KMS-11 (cell line): ENCODE measurements at regions not wholly inside any gene's neighbourhood (a gene's known extent, or its start where the extent isn't known, plus 50 kb on each side); places are given as distances from the start of the nearest gene placed in this dataset.

ENCODE experiments used
- H2AFZ ChIP-seq: fragments of 200-600 bp; sonication (generic); 2 replicates; pipeline ENCODE4 v1.6.1; 2016; ENCODE audit warnings: antibody characterized with exemption, mixed run types, low read depth
- H3K27ac ChIP-seq: fragments of 200-600 bp; sonication (generic); 2 replicates; pipeline ENCODE4 v1.6.1; 2016; ENCODE audit warnings: mild to moderate bottlenecking, mixed run types
- H3K27me3 ChIP-seq: fragments of 200-600 bp; sonication (generic); 2 replicates; pipeline ENCODE4 v1.6.1; 2017; ENCODE audit warnings: mild to moderate bottlenecking, low read depth, mixed run types, moderate library complexity; ENCODE audit not compliant: insufficient read depth
- H3K36me3 ChIP-seq: fragments of 200-600 bp; sonication (generic); 2 replicates; pipeline ENCODE4 v1.6.1; 2017; ENCODE audit warnings: mild to moderate bottlenecking, mixed run types; ENCODE audit not compliant: insufficient read depth
- H3K4me1 ChIP-seq: fragments of 200-600 bp; sonication (generic); 2 replicates; pipeline ENCODE4 v1.6.1; 2016; ENCODE audit warnings: mild to moderate bottlenecking, low read depth, mixed run types; ENCODE audit not compliant: poor library complexity, severe bottlenecking
- H3K4me2 ChIP-seq: fragments of 200-600 bp; sonication (generic); 2 replicates; pipeline ENCODE4 v1.7.0; 2016; ENCODE audit warnings: mild to moderate bottlenecking, mixed run types
- H3K4me3 ChIP-seq: fragments of 200-600 bp; sonication (generic); IDR thresholded peaks from 2 replicates; pipeline ENCODE4 v1.6.1; 2017; ENCODE audit warnings: low read depth, low read length, mixed read lengths; ENCODE audit not compliant: insufficient read depth
- H3K79me2 ChIP-seq: fragments of 200-600 bp; sonication (generic); 2 replicates; pipeline ENCODE4 v1.6.1; 2016; ENCODE audit warnings: low read depth, mixed run types; ENCODE audit not compliant: insufficient read depth
- H3K9ac ChIP-seq: fragments of 200-600 bp; sonication (generic); 2 replicates; pipeline ENCODE4 v1.6.1; 2016; ENCODE audit warnings: mild to moderate bottlenecking, mixed run types
- H4K20me1 ChIP-seq: fragments of 200-600 bp; sonication (generic); 2 replicates; pipeline ENCODE4 v1.6.1; 2016; ENCODE audit warnings: mild to moderate bottlenecking, mixed run types; ENCODE audit not compliant: insufficient read depth
- TF ChIP-seq, protein P1 (sequence below): fragments of 200-600 bp; sonication (generic); conservative IDR thresholded peaks from 2 replicates; pipeline ENCODE4 v1.6.1; 2017; ENCODE audit warnings: low read depth, mild to moderate bottlenecking, antibody characterized with exemption, low read length, moderate library complexity, mixed read lengths

DNA sequence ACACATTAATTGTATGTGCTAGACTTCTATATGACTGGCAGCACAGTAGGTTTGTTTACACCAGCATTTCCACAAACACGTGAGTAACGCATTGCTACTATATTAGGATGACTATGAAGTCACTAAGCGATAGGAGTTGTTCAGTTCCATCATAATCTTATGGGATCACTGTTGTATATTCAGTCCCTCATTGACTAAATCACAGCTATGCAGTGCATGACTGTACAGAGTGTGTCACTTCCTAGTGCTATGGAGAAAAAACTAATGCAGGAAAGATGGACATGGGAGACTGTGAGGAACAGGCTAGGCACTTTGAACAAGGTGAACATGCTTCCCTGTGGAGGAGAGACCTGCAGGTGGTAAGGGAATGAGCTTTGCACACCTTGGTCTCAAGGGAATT, 259.8 kb downstream of the NUAK1 start:
- TF ChIP-seq, protein P1, sequence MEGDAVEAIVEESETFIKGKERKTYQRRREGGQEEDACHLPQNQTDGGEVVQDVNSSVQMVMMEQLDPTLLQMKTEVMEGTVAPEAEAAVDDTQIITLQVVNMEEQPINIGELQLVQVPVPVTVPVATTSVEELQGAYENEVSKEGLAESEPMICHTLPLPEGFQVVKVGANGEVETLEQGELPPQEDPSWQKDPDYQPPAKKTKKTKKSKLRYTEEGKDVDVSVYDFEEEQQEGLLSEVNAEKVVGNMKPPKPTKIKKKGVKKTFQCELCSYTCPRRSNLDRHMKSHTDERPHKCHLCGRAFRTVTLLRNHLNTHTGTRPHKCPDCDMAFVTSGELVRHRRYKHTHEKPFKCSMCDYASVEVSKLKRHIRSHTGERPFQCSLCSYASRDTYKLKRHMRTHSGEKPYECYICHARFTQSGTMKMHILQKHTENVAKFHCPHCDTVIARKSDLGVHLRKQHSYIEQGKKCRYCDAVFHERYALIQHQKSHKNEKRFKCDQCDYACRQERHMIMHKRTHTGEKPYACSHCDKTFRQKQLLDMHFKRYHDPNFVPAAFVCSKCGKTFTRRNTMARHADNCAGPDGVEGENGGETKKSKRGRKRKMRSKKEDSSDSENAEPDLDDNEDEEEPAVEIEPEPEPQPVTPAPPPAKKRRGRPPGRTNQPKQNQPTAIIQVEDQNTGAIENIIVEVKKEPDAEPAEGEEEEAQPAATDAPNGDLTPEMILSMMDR = no peak
- Histone ChIP-seq H4K20me1 (no peaks in the 10 kb centered on the region), H3K79me2 (no peaks in the 10 kb centered on the region), H3K36me3 (no peaks in the 10 kb centered on the region), H3K9ac (no peak overlapping the region), H2AFZ (no peak overlapping the region), H3K4me2 (no peak overlapping the region), H3K27ac (no peak overlapping the region), H3K4me1 (no peaks in the 10 kb centered on the region), H3K4me3 (no peak overlapping the region), H3K27me3 (no peaks in the 10 kb centered on the region)

DNA sequence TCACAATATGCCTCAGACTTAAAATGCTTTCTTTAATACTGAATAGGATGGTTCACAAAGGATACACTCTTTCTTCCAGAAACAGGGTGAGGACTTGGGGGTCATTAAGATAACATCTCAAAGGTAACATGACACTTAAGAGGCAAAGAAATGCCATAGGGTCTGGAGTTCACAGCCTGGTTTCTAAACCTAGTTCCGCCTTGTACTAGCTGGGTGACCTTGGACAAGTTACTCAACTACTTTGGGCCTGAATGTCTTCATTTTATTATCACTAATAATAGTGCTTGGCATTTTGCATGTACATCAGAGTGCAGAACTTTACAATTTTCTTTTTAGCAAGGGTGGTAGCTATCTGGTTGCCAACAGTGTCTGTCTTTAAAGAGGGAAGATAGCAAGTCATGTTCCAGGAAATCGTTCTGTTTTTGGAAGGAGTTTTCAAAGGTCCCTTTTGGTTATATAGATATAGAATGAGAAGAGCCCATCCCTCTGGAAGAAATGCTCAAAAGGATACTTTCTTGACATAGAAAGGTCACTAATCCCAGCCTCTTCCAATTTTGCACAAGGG, 257.8 kb downstream of the NUAK1 start:
- Histone ChIP-seq H3K4me3 (no peak overlapping the region), H3K79me2 (no peaks in the 10 kb centered on the region), H3K27me3 (no peaks in the 10 kb centered on the region), H2AFZ (no peak overlapping the region), H3K27ac (no peak overlapping the region), H4K20me1 (no peaks in the 10 kb centered on the region), H3K4me1 (no peaks in the 10 kb centered on the region), H3K4me2 (no peak overlapping the region), H3K36me3 (no peaks in the 10 kb centered on the region), H3K9ac (no peak overlapping the region)
- TF ChIP-seq, protein P1 = no peak

DNA sequence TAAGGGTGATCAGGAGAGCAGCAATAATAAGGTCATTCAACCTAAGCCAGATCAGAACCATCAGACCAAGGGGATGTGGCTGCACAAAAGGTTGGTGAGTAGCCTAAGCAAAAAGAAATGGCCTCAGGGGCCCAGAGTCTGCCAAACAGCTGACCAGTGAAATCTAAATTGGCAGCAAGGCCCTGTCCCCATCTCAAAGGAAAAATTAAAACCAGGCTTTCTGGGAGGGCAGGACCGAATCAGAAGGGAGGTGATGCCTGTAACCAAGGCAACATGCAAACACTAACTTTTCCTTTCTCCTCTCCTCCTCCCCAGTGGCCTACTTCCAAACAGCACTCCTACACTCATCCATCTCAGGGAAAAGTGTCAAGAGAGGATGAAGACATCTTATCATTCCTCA, 256.4 kb downstream of the NUAK1 start:
- TF ChIP-seq, protein P1 = no peak
- Histone ChIP-seq H3K36me3 (no peaks in the 10 kb centered on the region), H3K4me1 (no peaks in the 10 kb centered on the region), H2AFZ (no peak overlapping the region), H3K27ac (no peak overlapping the region), H3K27me3 (no peaks in the 10 kb centered on the region), H3K79me2 (no peaks in the 10 kb centered on the region), H3K4me3 (no peak overlapping the region), H4K20me1 (no peaks in the 10 kb centered on the region), H3K4me2 (no peak overlapping the region), H3K9ac (no peak overlapping the region)

DNA sequence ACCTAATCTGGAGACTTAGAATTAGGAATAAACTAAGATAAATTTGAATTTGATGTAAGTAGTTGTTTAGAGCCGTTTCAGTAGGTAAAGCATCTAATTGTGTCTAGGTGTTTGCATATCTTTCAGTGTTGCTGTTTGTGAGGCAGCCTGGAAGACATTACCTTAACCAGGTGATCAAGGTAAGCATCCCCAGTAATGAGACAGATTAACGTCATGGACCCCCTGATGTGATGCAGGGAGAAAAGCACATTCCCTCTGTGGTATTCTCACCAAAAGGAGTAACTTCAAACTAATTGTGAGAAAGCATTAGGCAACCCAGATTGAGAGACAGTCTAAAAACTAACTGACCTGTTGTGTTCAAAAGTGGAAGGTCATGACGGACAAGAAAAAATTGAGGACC, 251.6 kb downstream of the NUAK1 start:
- H3K79me2 ChIP-seq = no peaks in the 10 kb centered on the region
- H3K4me3 ChIP-seq = no peak overlapping the region
- no peaks in the 10 kb centered on the region for H4K20me1 ChIP-seq
- no peak overlapping the region for H2AFZ ChIP-seq
- H3K4me1 ChIP-seq = no peaks in the 10 kb centered on the region
- H3K9ac ChIP-seq = no peak overlapping the region
- H3K27me3 ChIP-seq = no peaks in the 10 kb centered on the region
- H3K36me3 ChIP-seq = no peaks in the 10 kb centered on the region
- no peak overlapping the region for H3K27ac ChIP-seq
- no peak overlapping the region for H3K4me2 ChIP-seq
- TF ChIP-seq, protein P1 = no peak
